ENCODE measurements at regions not wholly inside any gene's neighbourhood (a gene's known extent, or its start where the extent isn't known, plus 50 kb on each side); places are given as distances from the start of the nearest gene placed in this dataset.

- TF ChIP-seq POLR2A (IDR thresholded peaks at IDR 0.05) (no peak), CTCF (IDR thresholded peaks at IDR 0.05) (no peak)
Measured at GRCh38 chr12:88648625-88649024, 68.4 kb upstream of the KITLG start.
